ENCODE measurements at regions not wholly inside any gene's neighbourhood (a gene's known extent, or its start where the extent isn't known, plus 50 kb on each side); places are given as distances from the start of the nearest gene placed in this dataset.

- H2AFZ ChIP-seq (ENCODE audit: insufficient read depth, low read depth, low read length, poor library complexity, severe bottlenecking): no peak overlapping the region
- no peak overlapping the region for H3K4me3 ChIP-seq (replicated peaks in 1 of 3; ENCODE audit: low read depth in 2 of 3, low read length in 3 of 3)
- H3K9ac ChIP-seq (ENCODE audit: insufficient read depth, low read length, poor library complexity, severe bottlenecking): no peak overlapping the region
- no peaks in the 10 kb centered on the region for H3K79me2 ChIP-seq (ENCODE audit: insufficient read depth, low read length)
- no peaks in the 10 kb centered on the region for H3K9me3 ChIP-seq (replicated peaks in 1 of 2; ENCODE audit: control insufficient read depth in 1 of 2, insufficient read depth in 1 of 2, low read length in 2 of 2)
- Mint-ChIP-seq H3K4me3 (no peak overlapping the region), H3K9me3 (peaks cover 0 to 2% (median 0%) of the 10 kb centered on the region in 7 donors), H3K4me1 (peaks cover 60% of the 10 kb centered on the region), H3K27me3 (ENCODE audit: low read depth in 3 of 3) (peaks cover 0 to 2% (median 0%) of the 10 kb centered on the region in 3 donors), H3K36me3 (no peaks in the 10 kb centered on the region), H3K27ac (no peak overlapping the region)
- no peak overlapping the region for H3K4me2 ChIP-seq (replicated peaks; ENCODE audit: extremely low read depth, low read length, poor library complexity, severe bottlenecking)
- TF ChIP-seq CTCF (IDR thresholded peaks at IDR 0.05): no peak
- H3K4me1 ChIP-seq (ENCODE audit: control insufficient read depth in 1 of 2, insufficient read depth in 2 of 2, low read length in 2 of 2): peaks cover 47 to 55% of the 10 kb centered on the region in 2 donors
- no peaks in the 10 kb centered on the region for H4K20me1 ChIP-seq (ENCODE audit: insufficient read depth, low read length)
- H3K36me3 ChIP-seq (replicated peaks in 1 of 2; ENCODE audit: control insufficient read depth in 1 of 2, insufficient read depth in 2 of 2, low read length in 2 of 2): no peaks in the 10 kb centered on the region
- no peak for DNase-seq
- intact Hi-C loops (cut with micrococcal nuclease): no loop called here
- H3K27ac ChIP-seq (ENCODE audit: low read depth in 1 of 2, low read length in 2 of 2): no peak overlapping the region
- no peaks in the 10 kb centered on the region for H3K27me3 ChIP-seq (ENCODE audit: control insufficient read depth in 2 of 2, insufficient read depth in 2 of 2, low read length in 2 of 2)
- 87% methylated on average over 4 of the region's 6 CpGs for WGBS (ENCODE audit: insufficient coverage)
Observed at GRCh38 chr1:157400766-157401165, 151.5 kb downstream of the FCRL5 start.

- peaks cover 0 to 2% (median 0%) of the 10 kb centered on the region in 3 donors for H3K27me3 Mint-ChIP-seq (ENCODE audit: low read depth in 3 of 3)
- H3K27ac ChIP-seq (ENCODE audit: low read depth in 1 of 2, low read length in 2 of 2): no peak overlapping the region
- peak overlapping the region in 1 of 7 donors; percentile 40 for H3K27ac Mint-ChIP-seq
- H4K20me1 ChIP-seq (ENCODE audit: insufficient read depth, low read length): no peaks in the 10 kb centered on the region
- no peak for DNase-seq
- peaks cover 56% of the 10 kb centered on the region for H3K4me1 Mint-ChIP-seq
- H2AFZ ChIP-seq (ENCODE audit: insufficient read depth, low read depth, low read length, poor library complexity, severe bottlenecking): no peak overlapping the region
- no peaks in the 10 kb centered on the region for H3K9me3 ChIP-seq (replicated peaks in 1 of 2; ENCODE audit: control insufficient read depth in 1 of 2, insufficient read depth in 1 of 2, low read length in 2 of 2)
- no peaks in the 10 kb centered on the region for H3K36me3 ChIP-seq (replicated peaks in 1 of 2; ENCODE audit: control insufficient read depth in 1 of 2, insufficient read depth in 2 of 2, low read length in 2 of 2)
- WGBS (ENCODE audit: insufficient coverage): no CpG with 5 or more reads among the region's 1 CpG
- intact Hi-C loops (cut with micrococcal nuclease): loop anchor here in 1 of 2 donors (5.0 kb wide), 1 partner anchor 37 kb away; no protein-coding TSS in a partner anchor
- peaks cover 45 to 52% of the 10 kb centered on the region in 2 donors for H3K4me1 ChIP-seq (ENCODE audit: control insufficient read depth in 1 of 2, insufficient read depth in 2 of 2, low read length in 2 of 2)
- no peak overlapping the region for H3K4me3 ChIP-seq (replicated peaks in 1 of 3; ENCODE audit: low read depth in 2 of 3, low read length in 3 of 3)
- H3K4me3 Mint-ChIP-seq: no peak overlapping the region
- peaks cover 0 to 2% (median 0%) of the 10 kb centered on the region in 7 donors for H3K9me3 Mint-ChIP-seq
- no peak overlapping the region for H3K4me2 ChIP-seq (replicated peaks; ENCODE audit: extremely low read depth, low read length, poor library complexity, severe bottlenecking)
- no peaks in the 10 kb centered on the region for H3K27me3 ChIP-seq (ENCODE audit: control insufficient read depth in 2 of 2, insufficient read depth in 2 of 2, low read length in 2 of 2)
- H3K9ac ChIP-seq (ENCODE audit: insufficient read depth, low read length, poor library complexity, severe bottlenecking): no peak overlapping the region
- no peaks in the 10 kb centered on the region for H3K36me3 Mint-ChIP-seq
- TF ChIP-seq CTCF (IDR thresholded peaks at IDR 0.05): no peak
- H3K79me2 ChIP-seq (ENCODE audit: insufficient read depth, low read length): no peaks in the 10 kb centered on the region
Observed at GRCh38 chr1:157399984-157400382, 152.3 kb downstream of the FCRL5 start.

Measured in CD14-positive monocyte (primary cell).